Adipocyte (in vitro differentiated cells): ENCODE measurements at regions not wholly inside any gene's neighbourhood (a gene's known extent, or its start where the extent isn't known, plus 50 kb on each side); places are given as distances from the start of the nearest gene placed in this dataset.

Experiments
- DNase-seq: peaks from one replicate; pipeline ENCODE4 v3.0.0-alpha.2; 2015; ENCODE audit warnings: low read depth
- H3K27me3 ChIP-seq: replicated peaks from 2 replicates; pipeline ENCODE4 v1.7.0; 2013; ENCODE audit warnings: mild to moderate bottlenecking, low read length, moderate library complexity; ENCODE audit not compliant: control insufficient read depth, insufficient read depth
- H3K36me3 ChIP-seq: 2 replicates; pipeline ENCODE4 v1.7.0; 2013; ENCODE audit warnings: low read length, mild to moderate bottlenecking, moderate library complexity; ENCODE audit not compliant: control insufficient read depth, insufficient read depth, severe bottlenecking
- H3K4me1 ChIP-seq: 2 replicates; pipeline ENCODE4 v1.7.0; 2013; ENCODE audit warnings: mild to moderate bottlenecking, low read length, moderate library complexity; ENCODE audit not compliant: control insufficient read depth, insufficient read depth
- H3K4me3 ChIP-seq: 2 replicates; pipeline ENCODE4 v1.7.0; 2013; ENCODE audit warnings: mild to moderate bottlenecking, low read length, moderate library complexity
- H3K9ac ChIP-seq: 2 replicates; pipeline ENCODE4 v1.7.0; 2013; ENCODE audit warnings: mild to moderate bottlenecking, low read length, moderate library complexity
- H3K9me3 ChIP-seq: 2 replicates; pipeline ENCODE4 v1.7.0; 2013; ENCODE audit warnings: mild to moderate bottlenecking, low read length, moderate library complexity; ENCODE audit not compliant: control insufficient read depth

- Histone ChIP-seq H3K27me3 (no peaks in the 10 kb centered on the region), H3K4me1 (peaks cover 5% of the 10 kb centered on the region), H3K36me3 (no peaks in the 10 kb centered on the region), H3K9ac (no peak overlapping the region), H3K4me3 (no peak overlapping the region), H3K9me3 (no peaks in the 10 kb centered on the region)
- no peak for DNase-seq
Measured at GRCh38 chr4:24121395-24122175, 231.7 kb upstream of the PPARGC1A start.

- DNase-seq = no peak
- no peaks in the 10 kb centered on the region for H3K9me3 ChIP-seq
- no peak overlapping the region for H3K4me3 ChIP-seq
- no peak overlapping the region for H3K9ac ChIP-seq
- H3K36me3 ChIP-seq = no peaks in the 10 kb centered on the region
- H3K4me1 ChIP-seq = peaks cover 5% of the 10 kb centered on the region
- H3K27me3 ChIP-seq = no peaks in the 10 kb centered on the region
Measured at GRCh38 chr4:24117975-24118374, 228.1 kb upstream of the PPARGC1A start.

- H3K9ac ChIP-seq = no peak overlapping the region
- H3K9me3 ChIP-seq = no peaks in the 10 kb centered on the region
- no peak overlapping the region for H3K4me3 ChIP-seq
- peaks cover 11% of the 10 kb centered on the region for H3K4me1 ChIP-seq
- H3K27me3 ChIP-seq = no peaks in the 10 kb centered on the region
- DNase-seq = no peak
- H3K36me3 ChIP-seq = no peaks in the 10 kb centered on the region
Measured at GRCh38 chr4:24116107-24116506, 226.3 kb upstream of the PPARGC1A start.

DNA sequence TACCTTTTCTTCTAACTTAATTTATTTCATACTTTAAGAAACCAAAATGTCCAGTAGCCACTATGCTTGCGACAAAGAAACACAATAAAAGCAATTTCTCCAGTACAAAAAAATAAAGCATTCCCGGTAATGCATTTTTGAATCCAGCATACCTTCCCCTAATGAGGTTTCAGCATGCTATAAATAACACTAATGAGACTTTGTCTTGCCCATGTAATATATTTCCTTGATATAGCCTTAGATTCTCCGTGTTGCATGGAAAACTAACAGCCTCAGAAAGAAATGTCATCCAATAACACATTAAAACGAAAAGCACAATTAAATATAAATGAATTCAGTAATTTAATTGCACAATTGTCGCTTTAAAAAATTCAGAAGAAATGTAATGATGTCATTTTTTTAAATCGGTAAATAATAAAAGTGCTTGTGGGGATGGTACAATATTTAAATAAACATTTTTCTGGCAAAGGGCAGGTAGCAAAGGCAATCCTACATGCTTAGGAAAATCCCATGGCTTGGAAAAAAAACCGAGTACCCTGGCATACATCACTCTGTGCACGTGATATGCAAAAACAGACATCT, 225.2 kb upstream of the PPARGC1A start:
- H3K27me3 ChIP-seq = no peaks in the 10 kb centered on the region
- H3K9me3 ChIP-seq = no peaks in the 10 kb centered on the region
- DNase-seq = no peak
- H3K36me3 ChIP-seq = no peaks in the 10 kb centered on the region
- no peak overlapping the region for H3K4me3 ChIP-seq
- H3K9ac ChIP-seq = no peak overlapping the region
- peaks cover 11% of the 10 kb centered on the region for H3K4me1 ChIP-seq

GRCh38 chr4:24114444-24114843, 224.6 kb upstream of the PPARGC1A start:
- Histone ChIP-seq H3K4me3 (no peak overlapping the region), H3K4me1 (peaks cover 11% of the 10 kb centered on the region), H3K36me3 (no peaks in the 10 kb centered on the region), H3K27me3 (no peaks in the 10 kb centered on the region), H3K9me3 (no peaks in the 10 kb centered on the region), H3K9ac (no peak overlapping the region)
- DNase-seq = no peak

GRCh38 chr4:24112466-24112865, 222.6 kb upstream of the PPARGC1A start:
- no peak for DNase-seq
- H3K27me3 ChIP-seq = no peaks in the 10 kb centered on the region
- H3K4me1 ChIP-seq = peaks cover 5% of the 10 kb centered on the region
- no peak overlapping the region for H3K4me3 ChIP-seq
- no peaks in the 10 kb centered on the region for H3K9me3 ChIP-seq
- H3K36me3 ChIP-seq = no peaks in the 10 kb centered on the region
- no peak overlapping the region for H3K9ac ChIP-seq

- Histone ChIP-seq H3K9me3 (no peaks in the 10 kb centered on the region), H3K27me3 (no peaks in the 10 kb centered on the region), H3K4me3 (no peak overlapping the region), H3K4me1 (peaks cover 37% of the 10 kb centered on the region), H3K36me3 (no peaks in the 10 kb centered on the region), H3K9ac (no peak overlapping the region)
- no peak for DNase-seq
Measured at GRCh38 chr4:24108567-24108966, 218.7 kb upstream of the PPARGC1A start.

- DNase-seq = peak; percentile 77
- Histone ChIP-seq H3K27me3 (no peaks in the 10 kb centered on the region), H3K9me3 (no peaks in the 10 kb centered on the region), H3K4me3 (peak overlapping the region; percentile 70), H3K4me1 (peaks cover 33% of the 10 kb centered on the region), H3K9ac (peak overlapping the region; percentile 80), H3K36me3 (no peaks in the 10 kb centered on the region)
Measured at GRCh38 chr4:24105327-24106038, 215.6 kb upstream of the PPARGC1A start.

DNA sequence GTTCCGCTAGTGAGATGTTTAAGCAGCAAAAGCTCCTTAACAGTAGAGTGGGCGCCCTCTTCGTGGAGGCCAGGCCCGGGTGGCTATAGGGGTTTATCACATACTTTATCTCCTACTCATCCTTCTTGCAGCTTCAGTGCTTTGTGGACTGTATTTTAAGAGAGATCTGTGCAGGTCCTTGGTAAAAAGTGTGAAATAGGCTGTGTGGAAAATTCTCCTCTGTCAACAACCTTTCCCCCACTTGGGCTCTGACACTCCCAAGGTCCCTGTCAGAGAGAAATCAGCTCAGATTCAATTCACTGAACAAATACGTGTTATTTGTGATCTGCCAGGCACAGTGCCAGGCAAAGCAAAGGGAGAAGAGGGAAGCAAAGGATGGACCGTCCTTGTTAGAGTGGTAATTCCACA, 214.3 kb upstream of the PPARGC1A start:
- H3K4me3 ChIP-seq = no peak overlapping the region
- DNase-seq = peak; percentile 14
- no peaks in the 10 kb centered on the region for H3K9me3 ChIP-seq
- no peaks in the 10 kb centered on the region for H3K36me3 ChIP-seq
- H3K27me3 ChIP-seq = no peaks in the 10 kb centered on the region
- peak overlapping the region; percentile 80 for H3K9ac ChIP-seq
- H3K4me1 ChIP-seq = peaks cover 33% of the 10 kb centered on the region

DNA sequence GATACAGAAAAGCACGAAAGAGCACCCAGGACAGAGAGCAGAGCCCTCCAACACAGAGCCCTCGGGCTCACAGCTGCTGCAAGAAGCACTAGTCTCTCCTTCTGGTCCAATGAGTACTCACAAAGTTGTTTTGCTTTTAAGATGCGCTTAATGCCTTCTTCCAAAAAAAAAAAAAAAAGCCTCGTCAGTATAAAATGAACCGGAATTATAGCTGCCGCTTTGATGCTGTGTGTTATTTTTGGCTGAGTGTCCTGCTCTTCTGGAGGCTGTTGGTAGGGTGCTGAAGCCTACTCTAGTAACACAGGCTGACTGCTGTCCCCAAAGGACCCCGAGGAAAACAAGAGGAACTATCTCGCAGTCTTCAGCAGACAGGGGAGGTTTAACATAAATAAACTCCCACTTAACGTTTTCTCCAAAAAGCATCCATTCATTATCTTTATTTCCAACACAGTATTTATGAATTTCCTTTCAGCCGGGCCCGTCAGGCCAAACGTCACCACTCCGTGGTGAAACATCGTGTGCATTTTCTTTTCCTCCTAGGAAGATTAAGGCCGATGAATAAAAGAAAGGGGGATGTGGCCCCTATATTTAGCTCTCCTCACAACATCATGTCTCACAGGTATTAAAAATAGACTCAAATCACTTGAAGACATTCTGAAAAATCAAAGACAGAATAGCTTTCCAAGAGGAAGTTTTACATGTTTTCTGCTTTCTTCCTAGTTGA, 213.7 kb upstream of the PPARGC1A start:
- no peak overlapping the region for H3K4me3 ChIP-seq
- H3K9ac ChIP-seq = peak overlapping the region; percentile 80
- no peaks in the 10 kb centered on the region for H3K9me3 ChIP-seq
- no peaks in the 10 kb centered on the region for H3K27me3 ChIP-seq
- peak; percentile 8 for DNase-seq
- peaks cover 33% of the 10 kb centered on the region for H3K4me1 ChIP-seq
- no peaks in the 10 kb centered on the region for H3K36me3 ChIP-seq

GRCh38 chr4:24102621-24103020, 212.8 kb upstream of the PPARGC1A start:
- DNase-seq = no peak
- Histone ChIP-seq H3K27me3 (no peaks in the 10 kb centered on the region), H3K9me3 (no peaks in the 10 kb centered on the region), H3K4me1 (peaks cover 33% of the 10 kb centered on the region), H3K9ac (no peak overlapping the region), H3K4me3 (no peak overlapping the region), H3K36me3 (no peaks in the 10 kb centered on the region)
